Fibroblast of lung (primary cell): ENCODE measurements at regions not wholly inside any gene's neighbourhood (a gene's known extent, or its start where the extent isn't known, plus 50 kb on each side); places are given as distances from the start of the nearest gene placed in this dataset.

ENCODE experiments used
- CTCF ChIP-seq, 2 donors: IDR thresholded peaks in 1 of 2; conservative IDR thresholded peaks in 1 of 2; 1 replicate in 1 of 2; 2 replicates in 1 of 2; pipeline ENCODE4 v1.5.1; 2011 to 2012; ENCODE audit warnings: low read length in 2 of 2, control low read depth in 1 of 2, inconsistent platforms in 1 of 2, low read depth in 1 of 2, mild to moderate bottlenecking in 1 of 2
- EZH2 ChIP-seq: IDR thresholded peaks from 2 replicates; pipeline ENCODE4 v1.5.1; 2012; ENCODE audit warnings: low read length, control low read depth, mild to moderate bottlenecking; ENCODE audit errors: missing control alignments

DNA sequence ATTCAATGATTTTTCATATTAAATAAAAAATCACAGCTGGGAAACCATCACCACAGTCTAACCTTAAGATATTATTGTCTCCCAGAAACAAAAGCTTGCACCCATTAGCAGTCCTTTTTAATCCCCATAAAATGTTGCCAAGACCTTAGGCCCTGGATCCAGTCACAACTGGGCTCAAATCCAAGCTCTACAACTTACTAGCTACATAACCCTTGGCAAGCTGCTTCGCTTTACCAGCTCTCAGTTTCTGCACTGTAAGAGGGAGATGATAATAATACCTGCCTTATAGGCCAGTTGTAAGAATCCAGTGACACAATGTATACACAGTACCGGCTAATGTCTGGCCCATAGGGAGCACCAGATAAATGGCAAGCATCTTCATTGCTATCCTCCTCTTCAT, 400.9 kb upstream of the FGF13 start:
- TF ChIP-seq CTCF (conservative IDR thresholded peaks at IDR 0.05 in 1 of 2, IDR thresholded peaks at IDR 0.05 in 1 of 2; ENCODE audit: low read depth in 1 of 2, low read length in 2 of 2) (no peak), EZH2 (no peak)
